ENCODE measurements at regions not wholly inside any gene's neighbourhood (a gene's known extent, or its start where the extent isn't known, plus 50 kb on each side); places are given as distances from the start of the nearest gene placed in this dataset.

- DNase-seq (ENCODE audit: low read depth in 3 of 3) = no peak
Observed at GRCh38 chr11:11789735-11790369, 51.9 kb upstream of the USP47 start.

- no peak for DNase-seq (ENCODE audit: low read depth in 3 of 3)
Observed at GRCh38 chr11:11788063-11788710, 53.6 kb upstream of the USP47 start.

GRCh38 chr11:11787305-11788062 is 54.3 kb upstream of the USP47 start:
- peak; percentile 25 to 68 (median 53) for DNase-seq (ENCODE audit: low read depth in 3 of 3)

DNA sequence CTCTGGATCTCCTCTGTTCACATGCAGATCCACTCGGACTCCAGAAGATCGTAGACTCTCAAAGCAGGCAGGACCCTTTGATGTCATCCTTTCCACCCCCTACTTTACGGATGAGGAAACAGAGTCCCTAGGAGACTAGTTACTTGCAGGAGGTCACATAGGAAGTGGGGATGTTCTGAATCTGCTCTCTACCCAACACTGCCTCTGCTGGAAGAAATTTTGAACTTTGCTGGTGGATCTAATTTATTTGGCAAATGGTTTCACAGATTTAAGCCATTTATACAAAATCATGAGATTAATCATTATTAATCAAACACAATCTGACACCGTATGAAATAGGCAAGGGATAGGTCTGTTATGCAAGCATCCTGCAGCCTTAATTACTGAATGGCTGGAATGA is 55.0 kb upstream of the USP47 start:
- DNase-seq (ENCODE audit: low read depth in 3 of 3) = no peak

GRCh38 chr11:11786234-11786633 is 55.5 kb upstream of the USP47 start:
- DNase-seq (ENCODE audit: low read depth in 3 of 3) = no peak

DNA sequence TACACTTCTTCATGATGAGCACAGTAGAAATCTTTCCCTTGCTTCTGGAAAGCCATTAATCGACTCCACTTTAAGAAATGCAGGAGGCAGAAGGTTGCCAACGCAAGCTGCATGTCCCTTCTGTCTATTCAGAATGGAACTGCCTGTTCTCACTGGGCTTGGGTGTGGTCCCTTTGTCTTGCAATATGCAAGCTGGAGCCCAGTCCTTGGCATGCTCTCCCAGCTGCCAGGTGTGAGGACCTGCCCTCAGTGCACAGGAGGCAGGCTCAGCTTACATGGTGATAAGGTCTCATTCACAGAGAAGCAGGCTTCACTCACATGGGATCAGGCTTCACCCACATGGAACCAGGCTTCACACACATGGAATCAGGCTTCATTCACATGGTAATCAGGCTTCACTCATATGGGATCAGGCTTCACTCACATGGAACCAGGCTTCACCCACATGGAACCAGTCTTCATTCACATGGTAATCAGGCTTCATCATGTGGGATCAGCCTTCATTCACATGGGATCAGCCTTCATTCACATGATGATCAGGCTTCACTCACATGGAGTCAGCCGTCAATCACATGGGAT is 59.2 kb upstream of the USP47 start:
- DNase-seq (ENCODE audit: low read depth in 3 of 3) = no peak

GRCh38 chr11:11780858-11781257 is 60.9 kb upstream of the USP47 start:
- DNase-seq (ENCODE audit: low read depth in 3 of 3) = no peak

GRCh38 chr11:11779975-11780374 is 61.8 kb upstream of the USP47 start:
- DNase-seq (ENCODE audit: low read depth in 3 of 3) = no peak

DNA sequence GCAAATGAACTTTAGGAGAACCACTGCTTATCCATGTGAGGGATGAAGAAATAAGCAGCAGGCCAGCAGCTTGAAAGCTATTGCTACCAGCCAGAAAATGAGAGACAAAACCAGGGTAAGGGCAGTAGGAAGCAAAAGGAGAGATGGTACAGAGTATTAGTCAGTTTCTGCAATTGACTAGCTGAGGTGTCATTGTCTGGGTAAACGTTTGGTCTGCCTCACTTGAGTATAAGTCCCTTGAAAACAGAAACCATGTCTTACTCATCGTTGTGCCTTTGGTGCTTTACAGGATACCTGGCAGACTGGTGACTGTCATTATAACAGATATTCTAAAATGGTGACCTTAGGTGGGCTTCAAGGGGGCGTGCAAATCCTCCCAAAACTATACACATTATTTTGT is 63.9 kb upstream of the USP47 start:
- no peak for DNase-seq (ENCODE audit: low read depth in 3 of 3)

DNA sequence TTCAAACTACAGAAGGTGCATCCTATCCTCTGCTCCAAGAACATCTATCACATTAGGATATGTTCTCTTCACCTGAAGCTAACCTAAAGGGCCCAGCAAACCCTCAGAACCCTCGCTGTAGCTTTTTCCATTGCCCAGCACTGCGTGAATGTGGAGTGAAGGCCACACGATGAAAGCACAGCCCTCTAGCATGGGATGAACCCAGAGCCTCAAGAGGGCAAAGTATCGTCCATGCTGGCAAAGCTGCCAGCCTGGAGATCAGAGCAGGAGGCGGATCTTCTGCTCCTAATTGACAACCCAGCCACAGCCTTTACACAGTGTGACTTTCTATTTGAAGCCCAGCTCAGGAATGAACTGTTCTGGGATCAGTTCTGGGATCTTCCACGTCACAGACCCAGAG is 65.1 kb upstream of the USP47 start:
- no peak for DNase-seq (ENCODE audit: low read depth in 3 of 3)

GRCh38 chr11:11774928-11775327 is 66.8 kb upstream of the USP47 start:
- DNase-seq (ENCODE audit: low read depth in 3 of 3) = no peak

DNA sequence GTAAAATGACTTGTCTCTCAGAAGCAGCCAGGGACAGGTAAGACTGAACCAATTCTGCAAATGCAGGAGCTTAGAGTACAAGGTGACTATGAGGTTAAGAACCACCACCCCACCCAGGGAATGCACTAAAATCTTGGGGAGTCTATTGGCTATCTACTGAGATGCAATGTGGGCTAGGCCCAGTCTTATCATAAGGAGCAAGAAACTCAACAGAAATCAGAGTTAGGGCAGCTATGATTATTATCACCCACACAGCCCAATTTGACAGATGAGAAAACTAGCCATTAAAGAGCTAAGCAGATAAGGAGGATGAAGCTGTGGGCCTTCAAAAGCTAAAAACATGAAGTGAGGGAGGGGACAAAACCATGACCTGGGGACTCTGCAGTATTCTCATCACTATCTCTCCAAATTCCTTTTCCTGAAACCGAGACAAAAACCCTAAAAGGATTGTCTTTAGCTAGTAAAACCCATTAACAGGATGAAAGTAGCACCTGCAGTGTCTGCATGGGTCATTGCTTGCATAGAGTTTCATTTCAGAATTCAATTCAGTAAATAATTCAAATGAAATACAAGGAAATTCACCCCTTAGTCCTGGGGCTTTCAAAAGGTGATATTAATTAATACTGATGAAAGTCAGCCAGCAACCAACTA is 68.8 kb upstream of the USP47 start:
- DNase-seq (ENCODE audit: low read depth in 3 of 3) = no peak

- DNase-seq (ENCODE audit: low read depth in 3 of 3) = no peak
Observed at GRCh38 chr11:11770921-11771486, 70.8 kb upstream of the USP47 start.

DNA sequence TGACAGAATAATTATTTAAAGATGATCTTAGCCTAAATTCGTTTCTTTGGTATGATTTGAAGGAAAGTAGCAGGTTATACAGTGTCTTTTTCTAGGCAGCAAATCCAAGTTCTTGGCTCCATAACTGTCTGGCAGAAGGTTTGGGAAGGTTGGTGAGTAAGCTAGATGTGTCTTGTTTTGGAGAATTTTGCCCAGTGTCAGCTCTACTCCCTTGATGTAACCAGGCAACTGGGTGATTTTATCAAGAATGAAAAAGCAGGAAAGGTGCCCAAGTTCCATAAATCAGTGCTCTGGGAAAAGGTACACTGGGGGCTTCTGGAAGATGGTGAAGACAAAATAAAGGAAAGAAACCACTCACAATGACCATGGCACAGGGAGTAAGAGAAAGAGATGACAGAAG is 71.5 kb upstream of the USP47 start:
- DNase-seq (ENCODE audit: low read depth in 3 of 3) = no peak

GRCh38 chr11:11769782-11770181 is 72.0 kb upstream of the USP47 start:
- no peak for DNase-seq (ENCODE audit: low read depth in 3 of 3)

DNA sequence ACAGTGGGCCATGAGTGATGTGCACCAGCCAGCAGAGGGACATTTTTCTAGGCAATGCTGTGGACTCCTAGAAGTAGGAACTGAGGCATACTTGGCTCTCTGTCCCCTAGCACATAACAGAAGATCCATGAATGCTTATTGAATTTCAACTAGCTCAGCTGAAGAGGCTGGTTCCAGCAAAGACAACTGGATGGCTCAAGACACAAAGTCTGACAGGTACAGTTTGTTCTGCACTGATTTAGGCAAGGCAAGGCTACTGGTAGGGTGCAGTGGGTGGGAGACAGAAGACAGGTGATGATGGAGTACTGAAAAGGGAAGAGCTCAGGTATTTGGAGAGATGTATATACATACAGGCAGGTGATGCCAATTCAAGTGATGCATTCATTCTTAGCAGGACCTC is 72.4 kb upstream of the USP47 start:
- no peak for DNase-seq (ENCODE audit: low read depth in 3 of 3)

DNA sequence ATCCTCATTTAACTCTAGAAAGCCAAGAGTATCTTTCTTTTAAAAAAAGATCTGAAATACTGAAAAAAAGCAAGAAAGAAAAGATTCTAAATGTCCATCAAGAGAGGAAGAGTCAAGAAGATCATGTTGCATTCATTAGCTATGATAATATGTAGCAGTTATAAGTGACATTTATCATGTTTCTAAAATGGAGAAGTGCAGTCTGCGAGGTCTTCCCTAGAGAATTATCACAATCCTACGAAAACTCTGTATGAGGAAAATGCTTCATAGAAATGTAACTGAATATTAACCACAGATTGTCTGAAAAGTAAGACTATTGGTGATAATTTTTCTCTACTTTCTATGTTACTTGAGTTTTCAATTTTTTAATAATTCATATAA is 77.4 kb upstream of the USP47 start:
- no peak for DNase-seq (ENCODE audit: low read depth in 3 of 3)

DNA sequence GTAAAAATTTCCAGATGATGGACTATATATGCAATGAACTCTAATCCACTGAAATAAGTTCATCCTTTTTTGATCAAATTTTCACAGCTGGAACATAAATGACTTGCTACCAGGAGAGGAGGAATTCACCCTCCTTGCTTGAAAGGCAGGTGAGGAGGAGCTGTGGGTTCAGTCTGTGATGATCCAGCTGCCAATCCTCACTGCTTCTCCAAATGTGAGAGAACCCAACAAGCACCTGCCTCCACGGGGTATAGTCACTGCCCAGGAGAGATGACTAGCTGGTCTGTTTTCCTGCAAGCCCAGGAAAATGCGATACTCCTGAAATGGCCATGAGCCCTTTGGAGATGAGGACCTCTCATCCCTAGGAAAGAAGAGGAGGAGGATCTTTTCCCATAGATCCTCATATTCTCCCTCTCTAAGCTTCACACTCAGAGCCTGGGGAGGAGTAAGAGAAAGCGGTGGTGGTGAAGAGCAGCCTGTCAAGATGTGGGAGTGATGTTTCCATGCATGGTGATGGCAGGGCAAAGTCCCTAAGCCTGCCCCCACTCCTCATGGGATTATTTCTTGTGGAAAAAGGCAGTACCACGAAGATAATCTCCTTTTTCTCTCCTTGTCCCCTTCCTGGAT is 77.9 kb upstream of the USP47 start:
- DNase-seq (ENCODE audit: low read depth in 3 of 3) = no peak

- no peak for DNase-seq (ENCODE audit: low read depth in 3 of 3)
Observed at GRCh38 chr11:11760838-11761237, 80.9 kb upstream of the USP47 start.

GRCh38 chr11:11758603-11759196 is 83.1 kb upstream of the USP47 start:
- DNase-seq (ENCODE audit: low read depth in 3 of 3) = no peak

- DNase-seq (ENCODE audit: low read depth in 3 of 3) = no peak
Observed at GRCh38 chr11:11757909-11758308, 83.9 kb upstream of the USP47 start.

Data from stimulated activated CD4-positive, alpha-beta T cell treated with anti-CD3 and anti-CD28 coated beads, TNF-alpha, amount 100 ng/mL, for 48 hours (primary cell).